ENCODE measurements at regions not wholly inside any gene's neighbourhood (a gene's known extent, or its start where the extent isn't known, plus 50 kb on each side); places are given as distances from the start of the nearest gene placed in this dataset.

GRCh38 chr5:72623323-72623722, 116.1 kb upstream of the ZNF366 start:
- in situ Hi-C loops (cut with HindIII; ENCODE audit: low sequenced_read_pairs) = no loop called here

- in situ Hi-C loops (cut with HindIII; ENCODE audit: low sequenced_read_pairs) = no loop called here
These were observed 115.1 kb upstream of the ZNF366 start for GRCh38 chr5:72622170-72622760.

- in situ Hi-C loops (cut with HindIII; ENCODE audit: low sequenced_read_pairs) = no loop called here
These were observed 114.4 kb upstream of the ZNF366 start for GRCh38 chr5:72621576-72621975.

- in situ Hi-C loops (cut with HindIII; ENCODE audit: low sequenced_read_pairs) = no loop called here
These were observed 112.5 kb upstream of the ZNF366 start for GRCh38 chr5:72619677-72620076.

- in situ Hi-C loops (cut with HindIII; ENCODE audit: low sequenced_read_pairs) = no loop called here
These were observed 112.0 kb upstream of the ZNF366 start for GRCh38 chr5:72619251-72619650.

GRCh38 chr5:72618708-72619107, 111.5 kb upstream of the ZNF366 start:
- in situ Hi-C loops (cut with HindIII; ENCODE audit: low sequenced_read_pairs) = no loop called here

- in situ Hi-C loops (cut with HindIII; ENCODE audit: low sequenced_read_pairs) = no loop called here
These were observed 107.9 kb upstream of the ZNF366 start for GRCh38 chr5:72615061-72615460.

GRCh38 chr5:72613515-72613914, 106.3 kb upstream of the ZNF366 start:
- in situ Hi-C loops (cut with HindIII; ENCODE audit: low sequenced_read_pairs) = no loop called here

GRCh38 chr5:72612810-72613209, 105.6 kb upstream of the ZNF366 start:
- in situ Hi-C loops (cut with HindIII; ENCODE audit: low sequenced_read_pairs) = no loop called here

GRCh38 chr5:72611118-72611730, 104.0 kb upstream of the ZNF366 start:
- in situ Hi-C loops (cut with HindIII; ENCODE audit: low sequenced_read_pairs) = no loop called here

- in situ Hi-C loops (cut with HindIII; ENCODE audit: low sequenced_read_pairs) = no loop called here
These were observed 101.7 kb upstream of the ZNF366 start for GRCh38 chr5:72608926-72609325.

- in situ Hi-C loops (cut with HindIII; ENCODE audit: low sequenced_read_pairs) = no loop called here
These were observed 101.1 kb upstream of the ZNF366 start for GRCh38 chr5:72608297-72608696.

- in situ Hi-C loops (cut with HindIII; ENCODE audit: low sequenced_read_pairs) = no loop called here
These were observed 100.2 kb upstream of the ZNF366 start for GRCh38 chr5:72607381-72607780.

- in situ Hi-C loops (cut with HindIII; ENCODE audit: low sequenced_read_pairs) = no loop called here
These were observed 99.3 kb upstream of the ZNF366 start for GRCh38 chr5:72606525-72606924.

GRCh38 chr5:72605632-72606031, 98.4 kb upstream of the ZNF366 start:
- in situ Hi-C loops (cut with HindIII; ENCODE audit: low sequenced_read_pairs) = no loop called here

GRCh38 chr5:72604798-72605154, 97.6 kb upstream of the ZNF366 start:
- in situ Hi-C loops (cut with HindIII; ENCODE audit: low sequenced_read_pairs) = no loop called here

- in situ Hi-C loops (cut with HindIII; ENCODE audit: low sequenced_read_pairs) = no loop called here
These were observed 97.0 kb upstream of the ZNF366 start for GRCh38 chr5:72604111-72604797.

- in situ Hi-C loops (cut with HindIII; ENCODE audit: low sequenced_read_pairs) = no loop called here
These were observed 95.8 kb upstream of the ZNF366 start for GRCh38 chr5:72602696-72603685.

GRCh38 chr5:72601861-72602260, 94.7 kb upstream of the ZNF366 start:
- in situ Hi-C loops (cut with HindIII; ENCODE audit: low sequenced_read_pairs) = no loop called here

- in situ Hi-C loops (cut with HindIII; ENCODE audit: low sequenced_read_pairs) = no loop called here
These were observed 93.3 kb upstream of the ZNF366 start for GRCh38 chr5:72600391-72600981.

Measured in DLD1 (cell line).